SU-DHL-6 (cell line): ENCODE measurements at regions not wholly inside any gene's neighbourhood (a gene's known extent, or its start where the extent isn't known, plus 50 kb on each side); places are given as distances from the start of the nearest gene placed in this dataset.

ENCODE experiments used
- CTCF ChIP-seq: fragments of 200-600 bp; sonication (generic); IDR thresholded peaks from one replicate; pipeline ENCODE4 v1.5.1; 2017; ENCODE audit warnings: antibody characterized with exemption, mild to moderate bottlenecking, low read length, moderate library complexity; ENCODE audit not compliant: insufficient read depth, poor library complexity, severe bottlenecking
- EZH2phosphoT487 ChIP-seq: fragments of 200-600 bp; sonication (generic), shearing (Covaris generic); conservative IDR thresholded peaks from 2 replicates; pipeline ENCODE4 v1.6.1; 2018; ENCODE audit warnings: mild to moderate bottlenecking, antibody characterized with exemption, low read length, moderate library complexity, mixed read lengths

GRCh38 chr14:104434214-104435076 lies 145.1 kb upstream of the C14orf180 start:
- no peak for TF ChIP-seq CTCF
- TF ChIP-seq EZH2phosphoT487 = no peak
